ENCODE measurements at regions not wholly inside any gene's neighbourhood (a gene's known extent, or its start where the extent isn't known, plus 50 kb on each side); places are given as distances from the start of the nearest gene placed in this dataset.
"Not testable (repeated sequence)": the region's sequence is repeated elsewhere in the genome, so short reads cannot be mapped to it uniquely, and the experiment has no call there.

DNA sequence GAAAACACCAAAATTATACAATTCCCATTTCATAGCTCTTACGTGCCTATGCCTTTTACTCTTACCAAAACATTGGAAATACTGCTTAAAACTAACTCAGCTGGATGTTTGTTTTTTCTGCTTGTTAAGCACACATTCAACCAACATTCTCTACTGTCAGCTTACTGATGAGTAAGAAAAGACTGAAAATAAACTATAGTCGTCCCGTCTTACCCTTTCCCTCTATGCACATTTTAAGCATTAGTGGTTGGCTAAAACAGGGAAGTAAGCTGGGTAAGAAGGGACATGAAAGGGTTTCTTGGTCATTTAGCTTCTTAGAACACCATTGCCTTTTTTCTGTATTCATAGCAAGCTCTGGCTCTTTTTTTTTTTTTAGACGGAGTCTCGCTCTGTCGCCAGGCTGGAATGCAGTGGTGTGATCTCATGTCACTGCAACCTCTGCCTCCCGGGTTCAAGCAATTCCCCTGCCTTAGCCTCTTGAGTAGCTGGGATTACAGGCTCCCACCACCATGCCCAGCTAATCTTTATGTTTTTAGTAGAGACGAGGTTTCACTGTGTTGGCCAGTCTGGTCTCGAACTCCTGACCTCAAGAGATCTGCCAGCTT is 232.1 kb upstream of the PCSK5 start:
- Mint-ChIP-seq H3K9me3 (peaks cover 6% of the 10 kb centered on the region), H3K27ac (no peak overlapping the region), H3K4me3 (no peak overlapping the region), H3K4me1 (no peaks in the 10 kb centered on the region), H3K36me3 (no peaks in the 10 kb centered on the region), H3K27me3 (no peaks in the 10 kb centered on the region)
- ATAC-seq (ENCODE audit: low read depth), result no peak
- DNase-seq (ENCODE audit: low spot score in 2 of 2), result no peak

DNA sequence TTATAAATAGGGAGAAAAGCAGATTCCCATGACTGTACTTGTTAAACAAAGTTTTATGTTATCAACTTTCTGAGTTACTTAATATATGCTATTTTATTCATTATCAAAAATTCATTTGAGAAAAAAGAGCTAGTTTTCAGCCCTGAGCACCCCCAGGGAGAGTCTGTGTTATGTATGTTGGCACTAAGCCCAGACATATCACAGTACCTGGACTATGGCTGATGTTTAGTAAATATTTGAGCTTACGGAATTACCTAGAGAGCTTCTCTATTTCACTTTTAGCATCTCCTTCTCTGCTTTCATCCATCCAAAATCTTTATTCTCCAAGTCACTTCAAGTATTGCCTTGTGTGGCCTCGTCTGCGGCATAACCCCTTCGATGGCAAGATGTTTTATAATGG is 225.9 kb upstream of the PCSK5 start:
- Mint-ChIP-seq H3K4me1 (no peaks in the 10 kb centered on the region), H3K9me3 (peaks cover 3% of the 10 kb centered on the region), H3K27me3 (no peaks in the 10 kb centered on the region), H3K27ac (no peak overlapping the region), H3K4me3 (no peak overlapping the region), H3K36me3 (no peaks in the 10 kb centered on the region)
- ATAC-seq (ENCODE audit: low read depth) (no peak), DNase-seq (ENCODE audit: low spot score in 2 of 2) (no peak)

DNA sequence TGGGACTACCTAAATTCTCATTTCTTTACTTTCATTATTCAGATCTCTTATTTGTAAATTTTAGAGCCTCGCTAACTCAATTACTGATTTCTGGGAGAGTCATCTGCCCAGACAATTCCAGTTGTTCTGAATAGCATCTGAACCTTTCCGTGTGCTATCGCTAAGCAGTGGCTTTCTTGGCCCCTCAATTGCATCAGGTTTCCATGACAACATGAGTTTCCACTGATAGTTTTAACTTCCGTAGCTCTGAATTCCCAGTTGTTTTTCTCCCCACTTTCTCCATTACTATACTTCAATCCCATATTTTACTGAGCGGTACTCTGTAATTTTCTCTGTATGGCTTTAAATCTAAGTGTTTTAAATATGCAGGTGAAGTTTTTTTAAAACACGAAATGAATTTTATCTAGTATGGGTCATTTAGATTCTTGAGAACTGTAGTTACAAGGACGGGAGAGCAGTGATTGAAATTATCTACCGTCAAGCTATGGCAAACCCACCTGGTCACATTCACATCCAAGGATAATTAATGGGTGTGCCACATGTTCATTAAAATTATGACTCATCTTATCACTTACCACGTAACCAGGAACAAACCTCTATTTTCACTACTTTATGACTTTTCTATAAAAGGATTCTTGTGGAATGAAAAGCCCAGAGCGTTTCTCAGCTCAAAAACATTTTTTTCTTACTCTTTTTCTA is 223.5 kb upstream of the PCSK5 start:
- Mint-ChIP-seq H3K4me1 (no peaks in the 10 kb centered on the region), H3K4me3 (no peak overlapping the region), H3K27me3 (no peaks in the 10 kb centered on the region), H3K27ac (no peak overlapping the region), H3K36me3 (no peaks in the 10 kb centered on the region), H3K9me3 (no peaks in the 10 kb centered on the region)
- no peak for ATAC-seq (ENCODE audit: low read depth)
- DNase-seq (ENCODE audit: low spot score in 2 of 2), result no peak

DNA sequence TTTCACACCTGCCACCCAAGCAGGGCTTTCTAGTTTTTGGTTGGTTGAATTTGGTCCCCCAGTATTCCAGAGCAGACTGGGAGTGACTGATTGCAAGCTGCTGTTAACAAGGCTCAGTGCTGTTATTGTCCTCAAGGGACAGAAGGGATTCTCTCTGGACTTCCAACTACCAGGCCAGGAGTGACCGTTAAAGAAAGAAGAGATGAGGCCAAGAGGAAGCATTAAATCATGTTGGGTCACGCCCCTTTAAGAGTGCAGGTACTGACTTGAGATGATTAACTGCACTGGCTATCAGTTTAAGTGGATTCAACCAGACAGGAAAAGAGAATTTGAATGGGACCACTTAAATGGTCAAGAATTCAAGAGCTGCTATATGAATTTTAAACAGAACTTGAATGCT is 220.8 kb upstream of the PCSK5 start:
- Mint-ChIP-seq H3K27ac (no peak overlapping the region), H3K4me1 (no peaks in the 10 kb centered on the region), H3K36me3 (no peaks in the 10 kb centered on the region), H3K27me3 (no peaks in the 10 kb centered on the region), H3K9me3 (peaks cover 4% of the 10 kb centered on the region), H3K4me3 (no peak overlapping the region)
- ATAC-seq (ENCODE audit: low read depth) (no peak), DNase-seq (ENCODE audit: low spot score in 2 of 2) (no peak)

DNA sequence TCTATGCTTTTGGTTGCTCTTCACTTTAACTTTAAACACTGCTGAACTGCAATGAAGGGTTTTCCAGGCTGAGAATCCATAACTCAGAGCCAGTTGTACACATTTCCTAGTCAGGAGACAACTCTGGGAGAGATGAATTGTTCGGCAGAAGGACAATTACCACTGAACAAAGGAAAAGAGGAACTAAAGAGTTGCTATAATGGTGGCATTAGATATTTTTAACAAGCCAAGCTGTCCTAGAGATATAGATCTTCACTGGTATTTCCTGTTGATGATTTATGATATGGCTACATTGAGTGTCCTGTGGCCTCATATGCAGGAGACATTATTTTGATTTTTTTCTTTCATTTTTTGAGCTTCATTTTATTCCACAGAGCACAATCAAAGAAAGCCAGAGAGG is 219.1 kb upstream of the PCSK5 start:
- H3K4me3 Mint-ChIP-seq, result no peak overlapping the region
- no peak for ATAC-seq (ENCODE audit: low read depth)
- H3K4me1 Mint-ChIP-seq, result no peaks in the 10 kb centered on the region

DNA sequence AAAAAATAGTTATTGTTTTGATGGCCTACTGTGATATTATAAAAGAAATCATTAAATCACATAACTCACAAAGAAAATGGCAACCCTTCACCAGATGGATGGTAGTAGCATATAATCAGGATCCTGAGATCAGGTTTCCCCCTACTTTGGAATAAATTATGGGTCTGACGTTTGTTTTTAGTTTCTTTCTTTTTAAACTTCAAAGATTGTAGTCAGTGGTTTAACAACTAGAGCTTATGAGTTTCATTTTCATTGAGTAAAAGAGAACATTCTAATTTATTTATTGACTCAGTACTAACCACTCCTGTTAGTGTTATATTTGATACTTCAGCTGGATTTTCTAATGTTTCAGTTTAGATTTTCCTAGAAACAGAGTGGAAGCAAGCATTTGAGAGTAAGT is 218.0 kb upstream of the PCSK5 start:
- Mint-ChIP-seq H3K36me3 (no peaks in the 10 kb centered on the region), H3K4me1 (no peaks in the 10 kb centered on the region), H3K9me3 (peaks cover 4% of the 10 kb centered on the region), H3K27me3 (no peaks in the 10 kb centered on the region), H3K27ac (no peak overlapping the region), H3K4me3 (no peak overlapping the region)
- ATAC-seq (ENCODE audit: low read depth) (no peak), DNase-seq (ENCODE audit: low spot score in 2 of 2) (no peak)

More for the DNA sequence above, 219.1 kb upstream of the PCSK5 start:
- peaks cover 4% of the 10 kb centered on the region for H3K9me3 Mint-ChIP-seq
- H3K27me3 Mint-ChIP-seq, result no peaks in the 10 kb centered on the region
- H3K27ac Mint-ChIP-seq, result no peak overlapping the region
- no peak for DNase-seq (ENCODE audit: low spot score in 2 of 2)
- H3K36me3 Mint-ChIP-seq, result no peaks in the 10 kb centered on the region

- H3K36me3 Mint-ChIP-seq, result no peaks in the 10 kb centered on the region
- ATAC-seq (ENCODE audit: low read depth) (no peak), DNase-seq (ENCODE audit: low spot score in 2 of 2) (no peak)
- H3K4me1 Mint-ChIP-seq, result no peaks in the 10 kb centered on the region
- no peak overlapping the region for H3K27ac Mint-ChIP-seq
- H3K4me3 Mint-ChIP-seq, result no peak overlapping the region
- H3K9me3 Mint-ChIP-seq, result peaks cover 8% of the 10 kb centered on the region
- H3K27me3 Mint-ChIP-seq, result no peaks in the 10 kb centered on the region
Observed at GRCh38 chr9:75683591-75683990, 206.9 kb upstream of the PCSK5 start.

DNA sequence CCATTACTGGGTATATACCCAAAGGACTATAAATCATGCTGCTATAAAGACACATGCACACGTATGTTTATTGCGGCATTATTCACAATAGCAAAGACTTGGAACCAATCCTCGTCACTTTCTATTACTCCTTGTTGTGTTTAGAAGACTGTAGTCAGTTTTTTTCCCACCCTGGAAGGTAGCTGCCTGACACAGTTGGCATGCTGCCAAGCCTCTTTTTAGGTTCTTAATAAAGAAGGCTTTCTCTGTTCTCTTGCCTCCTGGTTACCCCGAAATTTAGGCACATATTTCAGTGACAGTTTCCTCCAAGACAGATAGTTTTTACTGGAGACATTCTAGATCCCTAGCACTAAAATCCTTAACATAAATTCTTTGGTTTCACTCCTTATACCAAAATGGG is 205.4 kb upstream of the PCSK5 start:
- H3K4me3 Mint-ChIP-seq, result no peak overlapping the region
- no peak overlapping the region for H3K27ac Mint-ChIP-seq
- H3K9me3 Mint-ChIP-seq, result peaks cover 11% of the 10 kb centered on the region
- ATAC-seq (ENCODE audit: low read depth) (no peak), DNase-seq (ENCODE audit: low spot score in 2 of 2) (no peak)
- H3K27me3 Mint-ChIP-seq, result no peaks in the 10 kb centered on the region
- no peaks in the 10 kb centered on the region for H3K4me1 Mint-ChIP-seq
- H3K36me3 Mint-ChIP-seq, result no peaks in the 10 kb centered on the region

DNA sequence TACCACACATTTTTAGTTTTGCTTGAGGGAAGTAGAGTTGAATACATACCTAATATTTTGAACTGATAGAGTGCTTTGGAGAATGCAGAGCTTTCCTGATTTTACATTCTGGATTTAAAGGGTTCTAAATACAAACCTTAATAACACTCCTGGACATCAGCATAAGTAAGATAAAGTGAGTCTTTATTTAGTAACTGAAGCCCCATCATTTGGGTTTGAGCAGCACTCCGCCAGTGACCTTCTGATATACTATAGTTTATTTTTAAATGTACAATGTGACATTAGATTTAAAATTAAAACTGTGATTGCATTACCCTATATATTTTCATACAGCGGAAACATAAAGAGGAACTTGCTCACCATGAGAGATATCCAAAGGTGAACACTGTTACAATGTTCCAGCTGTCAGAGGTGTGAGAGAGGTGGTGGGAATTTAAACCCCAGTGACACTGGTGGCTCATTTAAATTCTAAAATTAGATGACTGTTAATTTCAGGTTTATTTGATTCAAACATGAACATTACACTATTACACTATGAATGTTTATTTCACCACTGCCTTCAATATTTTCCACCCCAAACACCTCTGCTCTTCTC is 203.0 kb upstream of the PCSK5 start:
- H3K4me3 Mint-ChIP-seq, result no peak overlapping the region
- H3K9me3 Mint-ChIP-seq, result peaks cover 11% of the 10 kb centered on the region
- H3K27me3 Mint-ChIP-seq, result no peaks in the 10 kb centered on the region
- H3K27ac Mint-ChIP-seq, result no peak overlapping the region
- DNase-seq (ENCODE audit: low spot score in 2 of 2) (no peak), ATAC-seq (ENCODE audit: low read depth) (no peak)
- H3K36me3 Mint-ChIP-seq, result no peaks in the 10 kb centered on the region
- no peaks in the 10 kb centered on the region for H3K4me1 Mint-ChIP-seq

GRCh38 chr9:75690551-75690950 is 199.9 kb upstream of the PCSK5 start:
- H3K4me3 Mint-ChIP-seq, H3K9me3 Mint-ChIP-seq, H3K4me1 Mint-ChIP-seq: not testable (repeated sequence)

DNA sequence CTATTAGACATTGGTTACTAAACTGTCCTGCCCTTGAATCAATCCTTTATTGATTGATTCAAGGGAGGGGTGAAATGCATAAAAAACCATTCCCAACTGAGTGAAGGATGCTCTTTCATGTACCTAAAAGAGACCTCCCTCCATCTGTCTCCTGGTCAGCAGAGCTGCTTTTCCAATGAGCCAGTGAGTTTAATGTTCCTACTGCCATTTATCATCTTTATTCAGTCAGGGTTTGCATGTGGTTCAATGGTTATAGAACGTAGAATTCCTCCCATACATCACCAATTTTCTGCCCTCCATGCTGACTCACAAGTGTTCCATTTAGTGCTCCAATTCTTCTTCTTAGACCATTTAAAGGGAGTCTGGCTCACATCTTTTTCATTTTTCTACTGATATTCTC is 199.1 kb upstream of the PCSK5 start:
- H3K4me3 Mint-ChIP-seq, result no peak overlapping the region
- H3K36me3 Mint-ChIP-seq, result no peaks in the 10 kb centered on the region
- H3K27me3 Mint-ChIP-seq, result no peaks in the 10 kb centered on the region
- no peak for ATAC-seq (ENCODE audit: low read depth)
- no peak for DNase-seq (ENCODE audit: low spot score in 2 of 2)
- H3K27ac Mint-ChIP-seq, result no peak overlapping the region
- H3K4me1 Mint-ChIP-seq, result no peaks in the 10 kb centered on the region
- H3K9me3 Mint-ChIP-seq, result peaks cover 3% of the 10 kb centered on the region

More at GRCh38 chr9:75690551-75690950, 199.9 kb upstream of the PCSK5 start:
- DNase-seq (ENCODE audit: low spot score in 2 of 2); H3K27me3 Mint-ChIP-seq; H3K36me3 Mint-ChIP-seq; H3K27ac Mint-ChIP-seq; ATAC-seq (ENCODE audit: low read depth): not testable (repeated sequence)

GRCh38 chr9:75692309-75692708 is 198.2 kb upstream of the PCSK5 start:
- no peak for ATAC-seq (ENCODE audit: low read depth)
- no peak overlapping the region for H3K4me3 Mint-ChIP-seq
- no peaks in the 10 kb centered on the region for H3K36me3 Mint-ChIP-seq
- H3K27ac Mint-ChIP-seq, result no peak overlapping the region
- peaks cover 3% of the 10 kb centered on the region for H3K9me3 Mint-ChIP-seq
- DNase-seq (ENCODE audit: low spot score in 2 of 2), result no peak
- no peaks in the 10 kb centered on the region for H3K27me3 Mint-ChIP-seq
- no peaks in the 10 kb centered on the region for H3K4me1 Mint-ChIP-seq

GRCh38 chr9:75695921-75696320 is 194.6 kb upstream of the PCSK5 start:
- Mint-ChIP-seq H3K4me1 (no peaks in the 10 kb centered on the region), H3K36me3 (no peaks in the 10 kb centered on the region), H3K27me3 (no peaks in the 10 kb centered on the region), H3K27ac (no peak overlapping the region), H3K4me3 (no peak overlapping the region), H3K9me3 (no peaks in the 10 kb centered on the region)
- ATAC-seq (ENCODE audit: low read depth) (no peak), DNase-seq (ENCODE audit: low spot score in 2 of 2) (no peak)

DNA sequence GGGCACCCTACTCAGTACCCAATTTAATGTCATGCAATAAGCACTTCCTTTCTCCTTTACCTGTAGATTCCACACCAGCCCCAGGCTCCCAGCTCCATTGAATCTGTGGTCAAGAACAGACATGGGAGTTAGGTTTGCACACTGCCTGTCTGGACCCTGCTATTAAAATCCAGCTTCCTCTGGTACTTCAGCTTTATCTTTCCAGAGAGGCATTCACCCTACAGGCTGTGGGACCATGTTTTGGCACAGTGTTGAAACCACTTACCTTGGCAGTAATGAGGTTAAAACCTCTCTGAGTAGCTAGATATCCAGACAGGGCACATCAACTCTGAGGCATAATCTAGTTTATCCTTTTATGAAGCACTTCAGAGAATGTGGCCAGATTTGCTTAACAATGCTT is 191.5 kb upstream of the PCSK5 start:
- Mint-ChIP-seq H3K27ac (no peak overlapping the region), H3K9me3 (peaks cover 2% of the 10 kb centered on the region), H3K4me3 (no peak overlapping the region), H3K4me1 (no peaks in the 10 kb centered on the region), H3K27me3 (no peaks in the 10 kb centered on the region), H3K36me3 (no peaks in the 10 kb centered on the region)
- no peak for ATAC-seq (ENCODE audit: low read depth)
- no peak for DNase-seq (ENCODE audit: low spot score in 2 of 2)

All from memory B cell (primary cell).